Hepatocyte (in vitro differentiated cells): ENCODE measurements at regions not wholly inside any gene's neighbourhood (a gene's known extent, or its start where the extent isn't known, plus 50 kb on each side); places are given as distances from the start of the nearest gene placed in this dataset.

Source experiments
- DNase-seq: peaks from one replicate; pipeline ENCODE4 v3.0.0-alpha.2; 2016; ENCODE audit warnings: low spot score
- H2AFZ ChIP-seq: fragments of 200-600 bp; sonication (generic); 2 replicates; pipeline ENCODE4 v1.6.0; 2016; ENCODE audit warnings: antibody characterized with exemption, mild to moderate bottlenecking
- H3K27ac ChIP-seq: fragments of 200-600 bp; sonication (generic); 2 replicates; pipeline ENCODE4 v1.5.1; 2016; ENCODE audit warnings: mild to moderate bottlenecking
- H3K27me3 ChIP-seq: fragments of 200-600 bp; sonication (generic); 2 replicates; pipeline ENCODE4 v1.6.1; 2016
- H3K36me3 ChIP-seq: fragments of 200-600 bp; sonication (generic); replicated peaks from 2 replicates; pipeline ENCODE4 v1.5.1; 2016; ENCODE audit warnings: low read depth; ENCODE audit not compliant: insufficient read depth
- H3K4me1 ChIP-seq: fragments of 200-600 bp; sonication (generic); 2 replicates; pipeline ENCODE4 v1.5.1; 2016; ENCODE audit warnings: mild to moderate bottlenecking, moderate library complexity; ENCODE audit not compliant: insufficient read depth
- H3K4me2 ChIP-seq: fragments of 200-600 bp; sonication (generic); 2 replicates; pipeline ENCODE4 v1.6.0; 2016
- H3K4me3 ChIP-seq: fragments of 200-600 bp; sonication (generic); 2 replicates; pipeline ENCODE4 v1.5.1; 2016; ENCODE audit warnings: mild to moderate bottlenecking
- H3K79me2 ChIP-seq: fragments of 200-600 bp; sonication (generic); 2 replicates; pipeline ENCODE4 v1.6.0; 2017; ENCODE audit warnings: mild to moderate bottlenecking
- H3K9me2 ChIP-seq: fragments of 200-600 bp; sonication (generic); replicated peaks from 2 replicates; pipeline ENCODE4 v1.6.0; 2017; ENCODE audit warnings: mild to moderate bottlenecking; ENCODE audit not compliant: insufficient read depth
- H3K9me3 ChIP-seq: fragments of 200-600 bp; sonication (generic); 2 replicates; pipeline ENCODE4 v1.5.1; 2016; ENCODE audit warnings: low read depth, mild to moderate bottlenecking
- H4K20me1 ChIP-seq: fragments of 200-600 bp; sonication (generic); 2 replicates; pipeline ENCODE4 v1.6.0; 2016; ENCODE audit warnings: mild to moderate bottlenecking; ENCODE audit not compliant: insufficient read depth, poor library complexity, severe bottlenecking
- EZH2 ChIP-seq: fragments of 200-600 bp; sonication (generic); IDR thresholded peaks from 2 replicates; pipeline ENCODE4 v1.6.1; 2016; ENCODE audit warnings: antibody characterized with exemption, mild to moderate bottlenecking, borderline replicate concordance
- EZH2phosphoT487 ChIP-seq: fragments of 200-600 bp; sonication (generic); IDR thresholded peaks from one replicate; pipeline ENCODE4 v1.6.1; 2018; ENCODE audit warnings: antibody characterized with exemption, mild to moderate bottlenecking, low read depth, moderate library complexity; ENCODE audit not compliant: unreplicated experiment, severe bottlenecking
- WGBS: methylation state at CpG from one replicate; pipeline ENCODE4 v1.1.6; 2016; ENCODE audit warnings: low lambda C conversion rate; ENCODE audit errors: missing lambda C conversion rate; 5-methylcytosine and 5-hydroxymethylcytosine counted together
- TF ChIP-seq, protein P1 (sequence below): fragments of 200-600 bp; sonication (generic); IDR thresholded peaks from 2 replicates; pipeline ENCODE4 v1.5.1; 2016; ENCODE audit warnings: antibody characterized with exemption, mild to moderate bottlenecking; ENCODE audit not compliant: poor library complexity

DNA sequence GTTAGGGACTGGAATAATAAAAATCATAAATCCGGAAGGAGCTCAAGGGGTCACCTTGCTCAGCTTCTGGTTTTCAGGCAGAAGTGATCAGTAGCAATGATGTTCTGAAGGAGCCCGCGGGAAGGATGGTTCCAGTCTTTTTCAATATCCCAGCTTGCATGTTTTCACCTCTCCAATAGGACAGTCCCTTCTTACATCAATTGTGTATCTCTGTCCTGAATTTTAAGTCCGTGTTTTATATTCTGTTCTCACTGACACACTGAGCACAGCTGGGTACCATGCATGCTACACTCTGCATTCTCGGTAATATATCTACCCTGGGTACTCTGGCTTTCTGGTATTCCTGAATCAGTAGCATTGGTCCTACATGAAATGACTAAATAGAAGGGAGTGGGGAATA, 55.2 kb upstream of the SLC35B4 start:
- Histone ChIP-seq H3K4me2 (no peak overlapping the region), H4K20me1 (no peaks in the 10 kb centered on the region), H3K9me3 (no peaks in the 10 kb centered on the region), H3K36me3 (no peaks in the 10 kb centered on the region), H2AFZ (no peak overlapping the region), H3K4me1 (peaks cover 26% of the 10 kb centered on the region), H3K79me2 (no peaks in the 10 kb centered on the region), H3K27ac (no peak overlapping the region), H3K27me3 (no peaks in the 10 kb centered on the region), H3K4me3 (no peak overlapping the region), H3K9me2 (no peaks in the 10 kb centered on the region)
- WGBS = 86% methylated on average over 5 of the region's 5 CpGs
- DNase-seq = no peak
- TF ChIP-seq EZH2 (no peak), EZH2phosphoT487 (no peak)
- TF ChIP-seq, protein P1, sequence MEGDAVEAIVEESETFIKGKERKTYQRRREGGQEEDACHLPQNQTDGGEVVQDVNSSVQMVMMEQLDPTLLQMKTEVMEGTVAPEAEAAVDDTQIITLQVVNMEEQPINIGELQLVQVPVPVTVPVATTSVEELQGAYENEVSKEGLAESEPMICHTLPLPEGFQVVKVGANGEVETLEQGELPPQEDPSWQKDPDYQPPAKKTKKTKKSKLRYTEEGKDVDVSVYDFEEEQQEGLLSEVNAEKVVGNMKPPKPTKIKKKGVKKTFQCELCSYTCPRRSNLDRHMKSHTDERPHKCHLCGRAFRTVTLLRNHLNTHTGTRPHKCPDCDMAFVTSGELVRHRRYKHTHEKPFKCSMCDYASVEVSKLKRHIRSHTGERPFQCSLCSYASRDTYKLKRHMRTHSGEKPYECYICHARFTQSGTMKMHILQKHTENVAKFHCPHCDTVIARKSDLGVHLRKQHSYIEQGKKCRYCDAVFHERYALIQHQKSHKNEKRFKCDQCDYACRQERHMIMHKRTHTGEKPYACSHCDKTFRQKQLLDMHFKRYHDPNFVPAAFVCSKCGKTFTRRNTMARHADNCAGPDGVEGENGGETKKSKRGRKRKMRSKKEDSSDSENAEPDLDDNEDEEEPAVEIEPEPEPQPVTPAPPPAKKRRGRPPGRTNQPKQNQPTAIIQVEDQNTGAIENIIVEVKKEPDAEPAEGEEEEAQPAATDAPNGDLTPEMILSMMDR = no peak

DNA sequence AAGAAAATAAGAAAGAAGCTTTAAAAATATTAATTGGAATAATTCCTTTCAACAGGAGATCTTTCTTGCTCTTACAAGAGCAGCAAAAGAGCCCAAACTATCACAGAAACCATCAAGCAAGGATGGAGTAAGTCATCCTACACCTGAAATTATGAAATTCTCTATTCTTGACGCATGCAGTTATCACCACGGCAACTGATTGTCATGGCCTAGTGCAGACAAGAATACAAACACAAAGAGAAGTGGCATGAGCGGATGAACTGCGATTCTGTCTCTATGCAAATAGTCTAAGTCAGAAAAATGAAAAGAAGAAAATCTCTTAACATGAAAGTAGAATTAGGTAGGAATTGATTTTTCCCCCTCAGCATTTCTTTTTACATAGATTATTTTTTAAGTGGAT, 54.8 kb upstream of the SLC35B4 start:
- no peak for DNase-seq
- WGBS = 88% methylated on average over 4 of the region's 4 CpGs
- Histone ChIP-seq H3K9me3 (no peaks in the 10 kb centered on the region), H4K20me1 (no peaks in the 10 kb centered on the region), H3K4me3 (no peak overlapping the region), H2AFZ (no peak overlapping the region), H3K79me2 (no peaks in the 10 kb centered on the region), H3K4me2 (no peak overlapping the region), H3K27ac (no peak overlapping the region), H3K9me2 (no peaks in the 10 kb centered on the region), H3K4me1 (peaks cover 26% of the 10 kb centered on the region), H3K27me3 (no peaks in the 10 kb centered on the region), H3K36me3 (no peaks in the 10 kb centered on the region)
- TF ChIP-seq EZH2phosphoT487 = no peak
- TF ChIP-seq, protein P1 = no peak
- TF ChIP-seq EZH2 = no peak

DNA sequence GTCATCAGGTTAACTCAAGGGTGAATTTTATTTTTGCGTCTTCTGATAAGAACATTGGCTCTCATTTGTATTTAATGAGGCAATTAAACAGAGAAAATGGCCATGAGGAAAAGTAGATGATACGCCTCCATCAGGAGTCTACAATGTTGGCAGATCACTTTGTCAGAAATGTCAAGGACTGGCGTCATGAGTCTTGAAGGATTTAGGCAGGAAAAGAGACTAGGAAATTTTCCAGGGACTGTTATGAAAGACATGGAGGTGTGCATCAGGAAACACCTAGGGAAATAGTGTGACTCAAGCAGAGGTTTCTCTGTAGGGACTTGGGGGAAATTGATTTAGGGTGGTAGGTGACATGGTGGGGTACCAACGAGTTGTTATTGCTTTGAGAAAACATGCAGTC, 53.4 kb upstream of the SLC35B4 start:
- Histone ChIP-seq H3K9me2 (no peaks in the 10 kb centered on the region), H3K9me3 (no peaks in the 10 kb centered on the region), H3K79me2 (no peaks in the 10 kb centered on the region), H4K20me1 (no peaks in the 10 kb centered on the region), H3K27me3 (no peaks in the 10 kb centered on the region), H3K27ac (peak overlapping the region; percentile 92), H2AFZ (no peak overlapping the region), H3K4me3 (no peak overlapping the region), H3K4me1 (peaks cover 30% of the 10 kb centered on the region), H3K4me2 (no peak overlapping the region), H3K36me3 (no peaks in the 10 kb centered on the region)
- DNase-seq = no peak
- 89% methylated on average over 4 of the region's 4 CpGs for WGBS
- TF ChIP-seq EZH2phosphoT487 = no peak
- TF ChIP-seq EZH2 = no peak
- TF ChIP-seq, protein P1 = no peak

DNA sequence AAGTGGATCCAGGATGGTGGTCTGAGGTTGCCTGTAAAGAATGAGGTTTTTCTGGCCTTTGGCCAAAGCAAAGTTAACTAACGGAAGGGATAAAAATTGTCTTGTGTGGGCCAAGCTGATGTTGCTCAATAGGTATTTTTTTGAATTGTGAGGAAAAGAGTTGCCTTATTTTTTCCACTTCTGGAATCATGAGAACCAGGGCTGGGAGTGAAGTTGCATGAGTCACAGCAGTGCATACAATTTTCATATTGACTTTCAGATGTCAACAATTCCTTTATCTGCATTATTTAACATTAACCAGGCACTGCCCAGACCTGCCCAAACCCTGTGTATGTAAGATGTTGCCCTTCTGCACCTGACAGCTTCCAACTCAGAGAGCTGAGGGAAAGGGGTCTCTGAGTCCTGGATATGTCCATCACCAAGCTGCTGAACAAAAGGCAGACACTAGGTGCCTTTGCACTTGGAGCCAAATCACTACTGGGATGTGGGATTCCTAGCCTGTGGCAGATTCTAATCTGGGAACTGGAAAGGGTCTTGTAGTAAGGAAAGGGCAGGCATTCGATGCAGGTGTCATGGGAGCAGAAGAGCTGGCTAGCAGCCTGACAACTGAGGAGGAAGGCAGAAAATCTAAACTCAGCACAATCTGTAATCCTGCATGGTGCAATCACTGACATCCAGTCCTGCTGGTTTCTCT, 52.3 kb upstream of the SLC35B4 start:
- Histone ChIP-seq H3K9me3 (no peaks in the 10 kb centered on the region), H3K36me3 (no peaks in the 10 kb centered on the region), H3K79me2 (no peaks in the 10 kb centered on the region), H2AFZ (no peak overlapping the region), H3K4me1 (peaks cover 27% of the 10 kb centered on the region), H3K27me3 (no peaks in the 10 kb centered on the region), H3K27ac (peak overlapping the region; percentile 92), H3K4me3 (no peak overlapping the region), H3K4me2 (peak overlapping the region; percentile 66), H4K20me1 (no peaks in the 10 kb centered on the region), H3K9me2 (no peaks in the 10 kb centered on the region)
- WGBS = 19% methylated on average over 2 of the region's 2 CpGs
- TF ChIP-seq, protein P1 = no peak
- TF ChIP-seq EZH2phosphoT487 (no peak), EZH2 (no peak)
- DNase-seq = peak; percentile 71
